PC-3 (cell line): ENCODE measurements at regions not wholly inside any gene's neighbourhood (a gene's known extent, or its start where the extent isn't known, plus 50 kb on each side); places are given as distances from the start of the nearest gene placed in this dataset.

ENCODE experiments used
- CTCF ChIP-seq: fragments of 300-600 bp; sonication (generic); conservative IDR thresholded peaks from 2 replicates; pipeline ENCODE4 v1.5.1; 2017; ENCODE audit warnings: antibody characterized with exemption, low read depth, mild to moderate bottlenecking, low read length
- EZH2 ChIP-seq: fragments of 300-600 bp; sonication (generic); IDR thresholded peaks from one replicate; pipeline ENCODE4 v1.6.1; 2017; ENCODE audit warnings: antibody characterized with exemption, mild to moderate bottlenecking, low read length; ENCODE audit not compliant: unreplicated experiment

GRCh38 chr1:58882322-58882948, 98.6 kb upstream of the JUN start:
- TF ChIP-seq CTCF (no peak), EZH2 (no peak)
